MM.1S (cell line): ENCODE measurements at regions not wholly inside any gene's neighbourhood (a gene's known extent, or its start where the extent isn't known, plus 50 kb on each side); places are given as distances from the start of the nearest gene placed in this dataset.

Experiments
- DNase-seq: peaks from one replicate; pipeline ENCODE4 v3.0.0-alpha.2; 2015
- H2AFZ ChIP-seq: fragments of 300-600 bp; sonication (generic); 2 replicates; pipeline ENCODE4 v1.6.0; 2016; ENCODE audit warnings: antibody characterized with exemption, low read length
- H3F3A ChIP-seq: fragments of 300-600 bp; sonication (generic); 2 replicates; pipeline ENCODE4 v1.6.1; 2016; ENCODE audit warnings: mild to moderate bottlenecking, antibody characterized with exemption, low read length, moderate library complexity, mixed read lengths; ENCODE audit not compliant: insufficient read depth
- H3K27ac ChIP-seq: fragments of 300-600 bp; sonication (generic); 2 replicates; pipeline ENCODE4 v1.5.1; 2016; ENCODE audit warnings: mild to moderate bottlenecking, low read length
- H3K27me3 ChIP-seq: fragments of 300-600 bp; sonication (generic); replicated peaks from 2 replicates; pipeline ENCODE4 v1.6.0; 2016; ENCODE audit warnings: low read length; ENCODE audit not compliant: insufficient read depth
- H3K36me3 ChIP-seq: fragments of 300-600 bp; sonication (generic); replicated peaks from 2 replicates; pipeline ENCODE4 v1.6.1; 2016; ENCODE audit warnings: mild to moderate bottlenecking, low read length, mixed read lengths; ENCODE audit not compliant: insufficient read depth
- H3K4me1 ChIP-seq: fragments of 300-600 bp; sonication (generic); 2 replicates; pipeline ENCODE4 v1.6.1; 2016; ENCODE audit warnings: low read length, mixed read lengths
- H3K4me2 ChIP-seq: fragments of 300-600 bp; sonication (generic); 2 replicates; pipeline ENCODE4 v1.6.0; 2016; ENCODE audit warnings: low read depth, low read length
- H3K4me3 ChIP-seq: fragments of 300-600 bp; sonication (generic); 2 replicates; pipeline ENCODE4 v1.5.1; 2016; ENCODE audit warnings: low read length, mixed read lengths
- H3K79me2 ChIP-seq: fragments of 300-600 bp; sonication (generic); 2 replicates; pipeline ENCODE4 v1.6.1; 2016; ENCODE audit warnings: mixed run types, low read length, mixed read lengths
- H3K9ac ChIP-seq: fragments of 300-600 bp; sonication (generic); 2 replicates; pipeline ENCODE4 v1.6.1; 2016; ENCODE audit warnings: low read length, mixed read lengths
- H3K9me2 ChIP-seq: fragments of 300-600 bp; sonication (generic); replicated peaks from 2 replicates; pipeline ENCODE4 v1.6.1; 2016; ENCODE audit warnings: mild to moderate bottlenecking, low read length, mixed read lengths; ENCODE audit not compliant: insufficient read depth
- H3K9me3 ChIP-seq: fragments of 300-600 bp; sonication (generic); replicated peaks from 2 replicates; pipeline ENCODE4 v1.6.1; 2016; ENCODE audit warnings: mild to moderate bottlenecking, low read length, mixed read lengths; ENCODE audit not compliant: insufficient read depth
- H4K20me1 ChIP-seq: fragments of 300-600 bp; sonication (generic); 2 replicates; pipeline ENCODE4 v1.6.1; 2016; ENCODE audit warnings: mild to moderate bottlenecking, low read length, moderate library complexity, mixed read lengths; ENCODE audit not compliant: insufficient read depth
- CTCF ChIP-seq: fragments of 300-600 bp; sonication (generic); IDR thresholded peaks from 2 replicates; pipeline ENCODE4 v1.5.1; 2016; ENCODE audit warnings: antibody characterized with exemption, low read length, mixed read lengths
- EZH2 ChIP-seq: fragments of 300-600 bp; sonication (generic); optimal IDR thresholded peaks from 2 replicates; pipeline ENCODE3; 2017; ENCODE audit warnings: low read depth, mild to moderate bottlenecking, antibody characterized with exemption, low read length, mixed read lengths
- EZH2phosphoT487 ChIP-seq: fragments of 300-600 bp; sonication (generic); IDR thresholded peaks from 2 replicates; pipeline ENCODE4 v1.6.1; 2018; ENCODE audit warnings: antibody characterized with exemption, low read length

DNA sequence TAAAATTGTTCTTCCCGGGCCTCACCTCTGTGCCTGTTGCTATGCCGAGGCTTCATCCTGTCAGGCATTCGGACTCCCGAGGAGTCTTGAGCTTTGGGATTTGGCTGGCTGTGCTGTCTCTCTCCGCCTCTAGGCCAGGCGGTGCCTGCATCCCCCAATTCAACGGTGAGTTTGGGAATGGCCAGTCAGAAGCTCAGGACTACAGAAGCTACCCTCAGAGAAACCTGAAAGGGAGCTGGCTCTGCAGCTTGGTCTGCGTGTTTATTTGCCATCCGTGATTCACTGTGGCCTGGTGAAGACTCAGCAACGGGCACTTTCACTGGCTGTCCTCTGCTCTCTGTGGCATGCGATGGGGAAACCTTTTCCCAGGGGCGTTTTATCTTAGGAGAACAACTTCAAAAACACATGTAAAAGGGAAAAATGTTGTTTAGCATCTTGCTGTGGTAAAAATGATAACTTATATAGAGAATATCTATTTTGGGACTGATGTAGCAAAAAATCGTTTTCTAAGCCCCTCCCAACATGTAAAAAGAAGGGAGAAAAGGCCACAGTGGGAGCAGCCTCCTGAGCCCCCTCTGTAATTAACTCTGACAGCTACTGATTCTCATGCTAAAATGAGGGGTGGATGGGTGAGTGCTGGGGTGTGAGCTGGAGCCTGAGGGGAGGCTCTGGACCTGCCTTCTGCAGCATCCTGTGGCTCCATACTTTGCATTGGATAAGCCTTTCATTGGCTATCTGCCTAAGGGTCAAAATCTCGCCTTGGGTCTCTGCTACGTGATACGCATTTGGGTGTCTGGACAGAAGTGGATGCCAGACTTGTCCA lies 103.4 kb upstream of the KLHL25 start:
- no peak overlapping the region for H2AFZ ChIP-seq
- no peak overlapping the region for H3K4me2 ChIP-seq
- TF ChIP-seq CTCF (no peak), EZH2phosphoT487 (no peak), EZH2 (no peak)
- no peak overlapping the region for H3K4me3 ChIP-seq
- no peaks in the 10 kb centered on the region for H3K9me3 ChIP-seq
- DNase-seq = no peak
- H3F3A ChIP-seq = no peaks in the 10 kb centered on the region
- H3K9ac ChIP-seq = no peak overlapping the region
- no peaks in the 10 kb centered on the region for H3K27me3 ChIP-seq
- H3K9me2 ChIP-seq = no peaks in the 10 kb centered on the region
- no peaks in the 10 kb centered on the region for H3K36me3 ChIP-seq
- no peaks in the 10 kb centered on the region for H3K79me2 ChIP-seq
- no peak overlapping the region for H3K27ac ChIP-seq
- no peaks in the 10 kb centered on the region for H3K4me1 ChIP-seq
- H4K20me1 ChIP-seq = no peaks in the 10 kb centered on the region

DNA sequence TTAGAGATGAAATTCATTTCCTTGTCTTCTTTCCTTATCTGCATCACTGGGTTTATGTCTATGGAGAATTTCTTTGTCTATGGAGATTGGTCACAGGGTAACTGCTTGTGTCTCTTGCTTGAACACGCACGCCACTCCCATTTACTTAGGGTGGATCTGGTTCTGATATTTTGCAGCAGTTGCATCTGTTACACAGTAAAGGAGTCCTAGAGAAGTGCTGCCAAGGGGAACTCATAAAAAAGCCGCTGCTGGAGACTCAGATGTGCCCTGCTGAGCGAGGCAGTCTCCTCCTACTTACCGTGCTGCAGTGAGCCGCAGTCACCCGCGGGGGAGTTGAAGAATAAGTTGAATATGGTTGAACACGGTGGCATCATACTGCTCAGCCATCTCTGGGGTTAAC lies 105.2 kb upstream of the KLHL25 start:
- Histone ChIP-seq H3K9me2 (no peaks in the 10 kb centered on the region), H3K4me2 (no peak overlapping the region), H4K20me1 (no peaks in the 10 kb centered on the region), H3K4me3 (no peak overlapping the region), H3K4me1 (no peaks in the 10 kb centered on the region), H3K79me2 (no peaks in the 10 kb centered on the region), H3K27ac (no peak overlapping the region), H3K36me3 (no peaks in the 10 kb centered on the region), H3K27me3 (no peaks in the 10 kb centered on the region), H3F3A (no peaks in the 10 kb centered on the region), H2AFZ (no peak overlapping the region), H3K9ac (no peak overlapping the region), H3K9me3 (no peaks in the 10 kb centered on the region)
- no peak for TF ChIP-seq CTCF
- no peak for TF ChIP-seq EZH2
- TF ChIP-seq EZH2phosphoT487 = no peak
- no peak for DNase-seq

DNA sequence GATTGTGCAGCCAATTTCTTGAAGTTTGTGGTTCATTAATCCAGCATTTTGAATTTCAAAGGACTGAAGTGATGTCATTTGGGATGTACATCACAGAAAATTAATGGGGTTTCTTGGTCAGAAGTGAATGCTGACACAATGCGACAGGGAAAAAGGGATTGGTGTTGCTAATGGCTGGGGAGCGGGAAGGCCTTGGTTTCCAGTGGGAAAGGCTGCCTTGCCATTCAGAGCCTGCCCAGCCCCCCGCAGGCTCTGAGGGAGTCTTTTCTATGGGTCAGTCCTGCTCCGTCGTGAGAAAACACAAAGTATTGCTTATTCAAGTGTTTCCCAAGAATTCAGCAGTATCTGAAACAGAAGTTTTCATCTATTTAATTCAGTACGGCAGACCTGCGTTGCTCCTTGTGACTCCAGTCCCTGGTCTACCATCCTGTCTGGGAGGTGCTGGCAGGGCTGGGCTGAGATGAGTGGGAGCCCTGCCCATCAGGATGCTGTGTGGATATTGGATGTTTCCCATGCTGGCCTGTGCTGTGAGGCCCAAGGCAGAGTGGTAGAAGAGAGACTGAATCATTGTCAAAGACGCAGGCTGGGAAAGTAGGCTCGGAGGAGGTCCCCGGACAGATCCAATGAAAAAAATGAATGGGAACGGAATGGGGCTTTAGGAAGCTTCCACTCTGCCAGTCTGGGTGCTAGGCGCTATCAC lies 111.2 kb upstream of the KLHL25 start:
- Histone ChIP-seq H3K9me2 (no peaks in the 10 kb centered on the region), H3K27me3 (no peaks in the 10 kb centered on the region), H3K4me3 (no peak overlapping the region), H3K9me3 (no peaks in the 10 kb centered on the region), H3K27ac (no peak overlapping the region), H3K9ac (no peak overlapping the region), H3K79me2 (no peaks in the 10 kb centered on the region), H3K4me2 (no peak overlapping the region), H3K4me1 (no peaks in the 10 kb centered on the region), H3F3A (no peaks in the 10 kb centered on the region), H2AFZ (no peak overlapping the region), H4K20me1 (no peaks in the 10 kb centered on the region), H3K36me3 (no peaks in the 10 kb centered on the region)
- TF ChIP-seq CTCF = no peak
- TF ChIP-seq EZH2 = no peak
- no peak for TF ChIP-seq EZH2phosphoT487
- no peak for DNase-seq
